Fibroblast of lung (primary cell): ENCODE measurements at regions not wholly inside any gene's neighbourhood (a gene's known extent, or its start where the extent isn't known, plus 50 kb on each side); places are given as distances from the start of the nearest gene placed in this dataset.

Experiments used
- EZH2 ChIP-seq: IDR thresholded peaks from 2 replicates; pipeline ENCODE4 v1.5.1; 2012; ENCODE audit warnings: low read length, control low read depth, mild to moderate bottlenecking; ENCODE audit errors: missing control alignments
- TF ChIP-seq, protein P1 (sequence below), 2 donors: IDR thresholded peaks in 1 of 2; conservative IDR thresholded peaks in 1 of 2; 1 replicate in 1 of 2; 2 replicates in 1 of 2; pipeline ENCODE4 v1.5.1; 2011 to 2012; ENCODE audit warnings: low read length in 2 of 2, control low read depth in 1 of 2, inconsistent platforms in 1 of 2, low read depth in 1 of 2, mild to moderate bottlenecking in 1 of 2

DNA sequence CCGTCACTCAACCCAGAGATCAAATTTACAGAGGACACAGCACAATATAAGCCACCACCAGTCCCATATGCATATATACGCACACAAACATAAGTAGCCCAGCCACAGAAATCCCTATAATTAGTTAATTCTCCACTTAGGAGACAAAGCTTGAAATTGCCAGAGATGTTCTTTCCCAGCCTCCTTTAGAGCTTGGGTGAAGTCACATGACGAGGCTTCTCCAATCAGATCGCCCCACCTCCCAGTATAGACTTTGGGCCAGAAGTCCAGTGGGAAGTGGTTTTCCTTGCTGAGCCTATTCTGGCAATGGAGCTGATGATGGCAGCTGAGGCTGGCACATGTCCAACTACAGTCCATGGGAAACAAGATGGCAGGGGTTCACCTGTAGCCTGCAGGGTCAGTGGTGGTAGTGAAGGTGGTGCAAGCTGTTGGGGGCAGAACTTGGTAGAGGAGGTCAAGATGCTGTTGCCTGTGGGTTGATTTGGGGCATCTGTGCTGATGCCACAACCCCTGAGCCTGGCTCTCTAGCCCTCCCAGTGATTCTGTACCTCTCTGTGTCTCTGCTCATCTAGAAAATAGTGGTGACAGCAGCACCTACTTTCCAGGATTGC is 535.9 kb downstream of the MATN1 start:
- TF ChIP-seq, protein P1, sequence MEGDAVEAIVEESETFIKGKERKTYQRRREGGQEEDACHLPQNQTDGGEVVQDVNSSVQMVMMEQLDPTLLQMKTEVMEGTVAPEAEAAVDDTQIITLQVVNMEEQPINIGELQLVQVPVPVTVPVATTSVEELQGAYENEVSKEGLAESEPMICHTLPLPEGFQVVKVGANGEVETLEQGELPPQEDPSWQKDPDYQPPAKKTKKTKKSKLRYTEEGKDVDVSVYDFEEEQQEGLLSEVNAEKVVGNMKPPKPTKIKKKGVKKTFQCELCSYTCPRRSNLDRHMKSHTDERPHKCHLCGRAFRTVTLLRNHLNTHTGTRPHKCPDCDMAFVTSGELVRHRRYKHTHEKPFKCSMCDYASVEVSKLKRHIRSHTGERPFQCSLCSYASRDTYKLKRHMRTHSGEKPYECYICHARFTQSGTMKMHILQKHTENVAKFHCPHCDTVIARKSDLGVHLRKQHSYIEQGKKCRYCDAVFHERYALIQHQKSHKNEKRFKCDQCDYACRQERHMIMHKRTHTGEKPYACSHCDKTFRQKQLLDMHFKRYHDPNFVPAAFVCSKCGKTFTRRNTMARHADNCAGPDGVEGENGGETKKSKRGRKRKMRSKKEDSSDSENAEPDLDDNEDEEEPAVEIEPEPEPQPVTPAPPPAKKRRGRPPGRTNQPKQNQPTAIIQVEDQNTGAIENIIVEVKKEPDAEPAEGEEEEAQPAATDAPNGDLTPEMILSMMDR (conservative IDR thresholded peaks at IDR 0.05 in 1 of 2, IDR thresholded peaks at IDR 0.05 in 1 of 2; ENCODE audit: low read depth in 1 of 2, low read length in 2 of 2), result no peak
- no peak for TF ChIP-seq EZH2
